ENCODE measurements at regions not wholly inside any gene's neighbourhood (a gene's known extent, or its start where the extent isn't known, plus 50 kb on each side); places are given as distances from the start of the nearest gene placed in this dataset.

GRCh38 chr5:36442796-36443195, 141.1 kb upstream of the RANBP3L start:
- TF ChIP-seq POLR2A (IDR thresholded peaks at IDR 0.05; ENCODE audit: low read length), result no peak
- TF ChIP-seq GATA1 (IDR thresholded peaks at IDR 0.05; ENCODE audit: low read depth, low read length), result no peak
